ENCODE measurements at regions not wholly inside any gene's neighbourhood (a gene's known extent, or its start where the extent isn't known, plus 50 kb on each side); places are given as distances from the start of the nearest gene placed in this dataset.
"Not testable (repeated sequence)": the region's sequence is repeated elsewhere in the genome, so short reads cannot be mapped to it uniquely, and the experiment has no call there.

- DNase-seq (ENCODE audit: extremely low read depth, low read depth) = no peak
- TF ChIP-seq CTCF (IDR thresholded peaks at IDR 0.05; ENCODE audit: low read depth, low read length) = no peak
Observed at GRCh38 chr18:73674125-73674865, 473.3 kb downstream of the FBXO15 start.

DNA sequence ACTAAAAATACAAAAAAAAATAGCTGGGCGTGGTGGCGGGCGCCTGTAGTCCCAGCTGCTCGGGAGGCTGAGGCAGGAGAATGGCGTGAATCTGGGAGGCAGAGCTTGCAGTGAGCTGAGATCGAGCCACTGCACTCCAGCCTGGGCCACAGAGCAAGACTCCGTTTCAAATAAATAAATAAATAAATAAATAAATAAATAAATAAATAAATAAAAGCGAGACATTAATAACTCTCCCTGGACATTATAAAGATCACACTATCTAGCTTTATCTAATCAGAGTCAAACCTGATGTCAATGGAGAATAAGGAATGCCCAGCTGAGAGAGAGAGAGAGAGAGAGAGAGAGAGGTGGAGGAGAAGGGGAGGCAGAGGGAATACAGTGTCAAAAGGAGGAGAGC, 476.2 kb downstream of the FBXO15 start:
- DNase-seq (ENCODE audit: extremely low read depth, low read depth) = not testable (repeated sequence)

DNA sequence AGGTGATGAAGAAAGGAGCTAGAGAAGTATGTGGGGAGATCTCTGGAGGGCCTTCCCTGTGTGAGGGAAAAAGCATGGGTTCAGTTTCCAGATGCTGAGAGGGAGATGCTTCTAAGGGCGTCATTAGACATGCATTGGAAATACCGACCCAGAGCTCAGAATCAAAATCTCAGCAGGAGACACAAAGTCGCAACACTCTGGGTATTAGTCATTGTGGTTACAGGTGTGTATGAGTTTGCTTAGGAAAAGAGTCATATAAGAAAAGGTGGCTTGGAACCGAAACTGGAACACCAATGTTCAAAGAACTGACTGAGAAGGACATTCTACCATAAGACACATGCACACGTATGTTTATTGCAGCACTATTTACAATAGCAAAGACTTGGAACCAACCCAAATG, 477.1 kb downstream of the FBXO15 start:
- no peak for DNase-seq (ENCODE audit: extremely low read depth, low read depth)
- no peak for TF ChIP-seq CTCF (IDR thresholded peaks at IDR 0.05; ENCODE audit: low read depth, low read length)

- no peak for TF ChIP-seq CTCF (IDR thresholded peaks at IDR 0.05; ENCODE audit: low read depth, low read length)
- DNase-seq (ENCODE audit: extremely low read depth, low read depth) = no peak
Observed at GRCh38 chr18:73670039-73670438, 477.6 kb downstream of the FBXO15 start.

DNA sequence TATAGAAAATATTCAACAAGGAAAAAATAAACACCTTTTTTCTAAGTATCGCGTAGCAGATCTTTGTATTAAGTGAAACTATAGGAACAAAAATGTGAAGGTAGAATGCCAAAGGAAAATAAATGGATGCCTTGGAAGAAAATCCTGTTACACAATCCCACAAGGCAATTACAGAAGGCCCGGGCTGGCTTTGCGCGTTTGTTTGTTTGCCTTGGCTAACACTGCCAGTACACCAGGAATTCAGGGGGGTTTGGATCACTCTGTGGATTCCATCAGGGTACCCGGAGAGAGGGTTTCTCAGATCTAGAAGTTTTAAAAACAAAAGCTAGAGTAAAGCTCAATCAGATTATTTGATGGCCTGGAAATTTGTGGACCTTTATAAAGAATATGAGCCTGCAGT, 478.3 kb downstream of the FBXO15 start:
- no peak for TF ChIP-seq CTCF (IDR thresholded peaks at IDR 0.05; ENCODE audit: low read depth, low read length)
- peak; percentile 61 for DNase-seq (ENCODE audit: extremely low read depth, low read depth)

GRCh38 chr18:73668051-73668450, 479.6 kb downstream of the FBXO15 start:
- TF ChIP-seq CTCF (IDR thresholded peaks at IDR 0.05; ENCODE audit: low read depth, low read length) = no peak
- DNase-seq (ENCODE audit: extremely low read depth, low read depth) = no peak

DNA sequence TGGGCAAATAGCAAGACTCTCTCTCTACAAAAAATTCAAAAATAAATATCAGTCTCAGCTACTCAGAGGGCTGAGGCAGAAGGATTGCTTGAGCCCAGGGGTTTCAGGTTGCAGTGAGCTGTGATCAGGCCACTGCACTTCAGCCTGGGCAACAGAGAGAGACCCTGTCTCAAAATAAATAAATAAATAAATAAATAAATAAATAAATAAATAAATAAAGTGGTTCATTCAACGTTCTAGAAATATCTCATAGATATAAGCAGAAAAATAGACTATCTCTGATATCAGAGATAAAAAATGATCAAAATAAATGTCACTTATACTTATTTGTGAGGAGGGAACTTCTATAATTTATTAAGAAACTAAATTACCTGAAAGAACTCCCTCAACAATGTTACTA, 480.9 kb downstream of the FBXO15 start:
- TF ChIP-seq CTCF (IDR thresholded peaks at IDR 0.05; ENCODE audit: low read depth, low read length) = no peak

GRCh38 chr18:73664896-73665295, 482.7 kb downstream of the FBXO15 start:
- DNase-seq (ENCODE audit: extremely low read depth, low read depth) = no peak
- no peak for TF ChIP-seq CTCF (IDR thresholded peaks at IDR 0.05; ENCODE audit: low read depth, low read length)

More for the DNA sequence above, 480.9 kb downstream of the FBXO15 start:
- DNase-seq (ENCODE audit: extremely low read depth, low read depth) = no peak
